ENCODE measurements at regions not wholly inside any gene's neighbourhood (a gene's known extent, or its start where the extent isn't known, plus 50 kb on each side); places are given as distances from the start of the nearest gene placed in this dataset.
A peak's percentile ranks its signal among the peaks of the same experiment; 100 is the strongest.
"Not testable (repeated sequence)": the region's sequence is repeated elsewhere in the genome, so short reads cannot be mapped to it uniquely, and the experiment has no call there.

GRCh38 chr14:21874946-21875345 lies 201.3 kb upstream of the OR4E1 start:
- DNase-seq = no peak

- no peak for DNase-seq
Observed at GRCh38 chr14:21874167-21874566, 200.5 kb upstream of the OR4E1 start.

- peak; percentile 56 to 62 (median 57) for DNase-seq
Observed at GRCh38 chr14:21868442-21869046, 194.9 kb upstream of the OR4E1 start.

- DNase-seq = peak; percentile 8 to 36 (median 17)
Observed at GRCh38 chr14:21867541-21867940, 193.9 kb upstream of the OR4E1 start.

- peak in 1 of 3 donors; percentile 7 for DNase-seq
Observed at GRCh38 chr14:21866479-21866878, 192.9 kb upstream of the OR4E1 start.

- DNase-seq = no peak
Observed at GRCh38 chr14:21863289-21863688, 189.7 kb upstream of the OR4E1 start.

GRCh38 chr14:21861153-21861552 lies 187.5 kb upstream of the OR4E1 start:
- DNase-seq = no peak

- peak; percentile 53 to 65 (median 57) for DNase-seq
Observed at GRCh38 chr14:21860172-21860571, 186.6 kb upstream of the OR4E1 start.

- DNase-seq = no peak
Observed at GRCh38 chr14:21852775-21853174, 179.2 kb upstream of the OR4E1 start.

GRCh38 chr14:21852061-21852664 lies 178.5 kb upstream of the OR4E1 start:
- peak; percentile 40 to 70 (median 52) for DNase-seq

GRCh38 chr14:21846902-21847301 lies 173.3 kb upstream of the OR4E1 start:
- DNase-seq = not testable (repeated sequence)

- DNase-seq = peak; percentile 59 to 66 (median 65)
Observed at GRCh38 chr14:21846227-21846885, 172.7 kb upstream of the OR4E1 start.

GRCh38 chr14:21840765-21841164 lies 167.1 kb upstream of the OR4E1 start:
- DNase-seq = no peak

- DNase-seq = no peak
Observed at GRCh38 chr14:21833836-21834235, 160.2 kb upstream of the OR4E1 start.

GRCh38 chr14:21825845-21826244 lies 152.2 kb upstream of the OR4E1 start:
- no peak for DNase-seq

- DNase-seq = peak; percentile 51 to 60 (median 60)
Observed at GRCh38 chr14:21825149-21825743, 151.6 kb upstream of the OR4E1 start.

- no peak for DNase-seq
Observed at GRCh38 chr14:21822109-21822508, 148.5 kb upstream of the OR4E1 start.

- no peak for DNase-seq
Observed at GRCh38 chr14:21820631-21821030, 147.0 kb upstream of the OR4E1 start.

- DNase-seq = not testable (repeated sequence)
Observed at GRCh38 chr14:21819891-21820290, 146.3 kb upstream of the OR4E1 start.

GRCh38 chr14:21817010-21817409 lies 143.4 kb upstream of the OR4E1 start:
- DNase-seq = not testable (repeated sequence)

GRCh38 chr14:21807975-21808374 lies 134.4 kb upstream of the OR4E1 start:
- DNase-seq = no peak

GRCh38 chr14:21804981-21805380 lies 131.4 kb upstream of the OR4E1 start:
- DNase-seq = peak in 2 of 3 donors; percentile 26 to 29

- DNase-seq = no peak
Observed at GRCh38 chr14:21802441-21802840, 128.8 kb upstream of the OR4E1 start.

GRCh38 chr14:21796916-21797315 lies 123.3 kb upstream of the OR4E1 start:
- DNase-seq = no peak

Measured in suppressor macrophage treated with lipopolysaccharide for 1 hour (primary cell).